ENCODE measurements at regions not wholly inside any gene's neighbourhood (a gene's known extent, or its start where the extent isn't known, plus 50 kb on each side); places are given as distances from the start of the nearest gene placed in this dataset.
"Not testable (repeated sequence)": the region's sequence is repeated elsewhere in the genome, so short reads cannot be mapped to it uniquely, and the experiment has no call there.

DNA sequence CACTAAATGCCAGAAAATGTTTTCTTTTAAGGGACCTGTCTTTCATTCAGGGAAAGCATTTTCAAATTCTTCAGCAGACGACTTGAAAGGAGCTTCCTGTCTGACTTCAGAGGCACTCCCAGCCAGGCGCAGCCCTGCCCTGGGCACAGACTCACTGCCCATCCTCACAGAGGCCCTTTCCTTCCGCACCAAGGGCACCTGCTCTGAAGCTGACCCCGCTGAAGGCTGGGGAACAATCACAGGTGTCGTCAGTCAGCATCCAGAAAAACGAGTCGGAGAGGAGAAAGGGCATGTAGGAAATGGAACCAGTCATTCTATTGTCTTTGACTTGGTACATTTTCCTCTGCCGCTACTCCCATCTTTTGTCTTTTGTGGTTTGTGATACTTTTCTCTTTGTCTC lies 125.3 kb upstream of the PARD3 start:
- no peak overlapping the region for H3K4me3 ChIP-seq (ENCODE audit: low read depth, low read length)
- TF ChIP-seq, protein P1, sequence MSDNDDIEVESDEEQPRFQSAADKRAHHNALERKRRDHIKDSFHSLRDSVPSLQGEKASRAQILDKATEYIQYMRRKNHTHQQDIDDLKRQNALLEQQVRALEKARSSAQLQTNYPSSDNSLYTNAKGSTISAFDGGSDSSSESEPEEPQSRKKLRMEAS (IDR thresholded peaks at IDR 0.05; ENCODE audit: low read depth, low read length) = no peak
- TF ChIP-seq, protein P2, sequence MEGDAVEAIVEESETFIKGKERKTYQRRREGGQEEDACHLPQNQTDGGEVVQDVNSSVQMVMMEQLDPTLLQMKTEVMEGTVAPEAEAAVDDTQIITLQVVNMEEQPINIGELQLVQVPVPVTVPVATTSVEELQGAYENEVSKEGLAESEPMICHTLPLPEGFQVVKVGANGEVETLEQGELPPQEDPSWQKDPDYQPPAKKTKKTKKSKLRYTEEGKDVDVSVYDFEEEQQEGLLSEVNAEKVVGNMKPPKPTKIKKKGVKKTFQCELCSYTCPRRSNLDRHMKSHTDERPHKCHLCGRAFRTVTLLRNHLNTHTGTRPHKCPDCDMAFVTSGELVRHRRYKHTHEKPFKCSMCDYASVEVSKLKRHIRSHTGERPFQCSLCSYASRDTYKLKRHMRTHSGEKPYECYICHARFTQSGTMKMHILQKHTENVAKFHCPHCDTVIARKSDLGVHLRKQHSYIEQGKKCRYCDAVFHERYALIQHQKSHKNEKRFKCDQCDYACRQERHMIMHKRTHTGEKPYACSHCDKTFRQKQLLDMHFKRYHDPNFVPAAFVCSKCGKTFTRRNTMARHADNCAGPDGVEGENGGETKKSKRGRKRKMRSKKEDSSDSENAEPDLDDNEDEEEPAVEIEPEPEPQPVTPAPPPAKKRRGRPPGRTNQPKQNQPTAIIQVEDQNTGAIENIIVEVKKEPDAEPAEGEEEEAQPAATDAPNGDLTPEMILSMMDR (IDR thresholded peaks at IDR 0.05; ENCODE audit: low read depth, low read length) = no peak
- no peak for TF ChIP-seq MYC (IDR thresholded peaks at IDR 0.05; ENCODE audit: low read depth, low read length)
- TF ChIP-seq POLR2A (IDR thresholded peaks at IDR 0.05; ENCODE audit: extremely low read depth, insufficient read length) = no peak
- no peak for DNase-seq (ENCODE audit: low read depth)

GRCh38 chr10:34938399-34938670 lies 123.2 kb upstream of the PARD3 start:
- TF ChIP-seq, protein P1 (IDR thresholded peaks at IDR 0.05; ENCODE audit: low read depth, low read length) = no peak
- TF ChIP-seq POLR2A (IDR thresholded peaks at IDR 0.05; ENCODE audit: extremely low read depth, insufficient read length) = no peak
- TF ChIP-seq MYC (IDR thresholded peaks at IDR 0.05; ENCODE audit: low read depth, low read length) = no peak
- TF ChIP-seq, protein P2 (IDR thresholded peaks at IDR 0.05; ENCODE audit: low read depth, low read length) = no peak
- peak; percentile 75 for DNase-seq (ENCODE audit: low read depth)

GRCh38 chr10:34937643-34938398 lies 122.7 kb upstream of the PARD3 start:
- H3K4me3 ChIP-seq (ENCODE audit: low read depth, low read length); DNase-seq (ENCODE audit: low read depth): not testable (repeated sequence)

More at GRCh38 chr10:34938399-34938670, 123.2 kb upstream of the PARD3 start:
- H3K4me3 ChIP-seq (ENCODE audit: low read depth, low read length) = no peak overlapping the region

DNA sequence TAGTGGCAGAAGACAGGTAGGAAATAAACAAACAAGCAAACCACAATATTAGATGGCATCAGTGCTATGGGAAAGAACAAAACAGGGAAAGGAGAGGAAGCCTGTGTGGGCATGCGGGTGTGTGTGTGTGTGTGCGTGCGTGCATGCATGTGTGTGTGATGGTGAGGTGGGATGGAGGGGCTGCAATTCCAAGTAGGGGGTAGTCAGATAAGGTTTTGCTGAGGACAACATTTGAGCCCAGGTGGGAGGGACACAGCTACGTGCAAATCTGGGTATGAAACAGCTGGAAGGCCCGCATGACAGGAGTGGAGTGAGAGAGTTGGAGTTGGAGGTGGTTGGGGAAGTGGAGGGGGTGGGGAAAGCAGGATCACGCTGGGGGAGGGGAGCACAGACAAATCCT lies 121.0 kb upstream of the PARD3 start:
- no peak for DNase-seq (ENCODE audit: low read depth)
- H3K4me3 ChIP-seq (ENCODE audit: low read depth, low read length) = no peak overlapping the region
- TF ChIP-seq POLR2A (IDR thresholded peaks at IDR 0.05; ENCODE audit: extremely low read depth, insufficient read length) (no peak), MYC (IDR thresholded peaks at IDR 0.05; ENCODE audit: low read depth, low read length) (no peak)
- TF ChIP-seq, protein P1 (IDR thresholded peaks at IDR 0.05; ENCODE audit: low read depth, low read length) = no peak
- TF ChIP-seq, protein P2 (IDR thresholded peaks at IDR 0.05; ENCODE audit: low read depth, low read length) = no peak

- DNase-seq (ENCODE audit: low read depth) = no peak
- H3K4me3 ChIP-seq (ENCODE audit: low read depth, low read length) = no peak overlapping the region
- TF ChIP-seq, protein P2 (IDR thresholded peaks at IDR 0.05; ENCODE audit: low read depth, low read length) = no peak
These were observed 118.6 kb upstream of the PARD3 start for GRCh38 chr10:34933676-34934075.

DNA sequence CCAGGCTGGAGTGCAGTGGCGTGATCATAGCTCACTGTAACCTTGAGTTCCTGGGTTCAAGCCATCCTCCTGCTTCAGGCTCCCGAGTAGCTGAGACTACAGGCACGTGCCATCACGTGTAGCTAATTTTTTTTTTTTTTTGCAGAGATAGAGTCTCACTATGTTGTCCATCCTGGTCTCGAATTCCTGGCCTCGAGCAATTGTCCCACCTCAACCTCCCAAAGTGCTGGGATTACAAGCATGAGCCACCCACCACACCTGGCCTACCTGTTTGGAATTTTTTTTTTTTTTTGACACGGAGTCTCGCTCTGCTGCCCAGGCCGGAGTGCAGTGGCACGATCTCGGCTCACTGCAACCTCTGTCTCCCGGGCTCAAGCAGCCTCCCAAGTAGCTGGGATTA lies 117.1 kb upstream of the PARD3 start:
- TF ChIP-seq POLR2A (IDR thresholded peaks at IDR 0.05; ENCODE audit: extremely low read depth, insufficient read length) (no peak), MYC (IDR thresholded peaks at IDR 0.05; ENCODE audit: low read depth, low read length) (no peak)
- TF ChIP-seq, protein P2 (IDR thresholded peaks at IDR 0.05; ENCODE audit: low read depth, low read length) = no peak
- TF ChIP-seq, protein P1 (IDR thresholded peaks at IDR 0.05; ENCODE audit: low read depth, low read length) = no peak
- DNase-seq (ENCODE audit: low read depth) = no peak
- H3K4me3 ChIP-seq (ENCODE audit: low read depth, low read length) = no peak overlapping the region
